SK-N-SH (cell line): ENCODE measurements at regions not wholly inside any gene's neighbourhood (a gene's known extent, or its start where the extent isn't known, plus 50 kb on each side); places are given as distances from the start of the nearest gene placed in this dataset.
"Not testable (repeated sequence)": the region's sequence is repeated elsewhere in the genome, so short reads cannot be mapped to it uniquely, and the experiment has no call there.

Experiments
- CHD2 ChIP-seq: fragments of 150-350 bp; IDR thresholded peaks from 2 replicates; pipeline ENCODE4 v1.6.1; 2018; ENCODE audit warnings: low read length; ENCODE audit not compliant: partially characterized antibody
- EP300 ChIP-seq, 2 experiments: IDR thresholded peaks; 2 replicates each; pipeline versions ENCODE4 v1.4.0 to v1.6.1; 2012; ENCODE audit warnings: borderline replicate concordance in 1 of 2, low read depth in 1 of 2, low read length in 1 of 2
- GABPA ChIP-seq: IDR thresholded peaks from 2 replicates; pipeline ENCODE4 v1.4.0; 2012; ENCODE audit warnings: low read depth, mild to moderate bottlenecking
- JUND ChIP-seq: IDR thresholded peaks from 2 replicates; pipeline ENCODE4 v1.4.0; 2012
- MXI1 ChIP-seq: IDR thresholded peaks from 2 replicates; pipeline ENCODE4 v1.6.1; 2012; ENCODE audit warnings: mild to moderate bottlenecking, low read depth, low read length, improper control_type of control experiment
- POLR2AphosphoS5 ChIP-seq: IDR thresholded peaks from 2 replicates; pipeline ENCODE4 v1.6.1; 2012; ENCODE audit warnings: low read depth, low read length
- RCOR1 ChIP-seq: fragments of 150-350 bp; IDR thresholded peaks from 2 replicates; pipeline ENCODE4 v1.6.1; 2017; ENCODE audit warnings: antibody characterized with exemption, low read length
- RFX5 ChIP-seq: IDR thresholded peaks from 2 replicates; pipeline ENCODE4 v1.6.1; 2012; ENCODE audit warnings: mild to moderate bottlenecking, improper control_type of control experiment, low read length
- SMC3 ChIP-seq: IDR thresholded peaks from 2 replicates; pipeline ENCODE4 v1.6.1; 2012; ENCODE audit warnings: low read depth, low read length, improper control_type of control experiment
- TAF1 ChIP-seq: IDR thresholded peaks from 2 replicates; pipeline ENCODE4 v1.6.1; 2012; ENCODE audit warnings: low read depth, mild to moderate bottlenecking, low read length, moderate library complexity, borderline replicate concordance
- TF ChIP-seq, protein P1 (sequence below): fragments of 200-600 bp; sonication (generic); IDR thresholded peaks from 2 replicates; pipeline ENCODE4 v1.6.1; 2017; ENCODE audit warnings: antibody characterized with exemption, mild to moderate bottlenecking, moderate library complexity
- TF ChIP-seq, protein P2 (sequence below): fragments of 150-350 bp; IDR thresholded peaks from 2 replicates; pipeline ENCODE4 v1.6.1; 2017; ENCODE audit warnings: antibody characterized with exemption, low read length, low read depth, borderline replicate concordance
- TF ChIP-seq, protein P3 (sequence below): IDR thresholded peaks from 2 replicates; pipeline ENCODE4 v1.4.0; 2012; ENCODE audit warnings: low read depth
- TF ChIP-seq, protein P4 (sequence below): IDR thresholded peaks from 2 replicates; pipeline ENCODE4 v1.4.0; 2012; ENCODE audit warnings: low read depth, borderline replicate concordance

DNA sequence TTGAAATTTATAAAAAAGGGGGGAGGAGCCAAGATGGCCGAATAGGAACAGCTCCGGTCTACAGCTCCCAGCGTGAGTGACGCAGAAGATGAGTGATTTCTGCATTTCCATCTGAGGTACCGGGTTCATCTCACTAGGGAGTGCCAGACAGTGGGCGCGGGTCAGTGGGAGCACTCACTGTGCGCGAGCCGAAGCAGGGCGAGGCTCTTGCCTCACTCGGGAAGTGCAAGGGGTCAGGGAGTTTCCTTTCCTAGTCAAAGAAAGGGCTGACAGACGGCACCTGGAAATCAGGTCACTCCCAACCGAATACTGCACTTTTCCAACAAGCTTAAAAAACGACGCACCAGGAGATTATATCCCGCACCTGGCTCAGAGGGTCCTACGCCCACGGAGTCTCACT lies 364.4 kb downstream of the BCL11A start:
- TF ChIP-seq RFX5; CHD2; MXI1; SMC3; RCOR1; EP300 (IDR thresholded peaks at IDR 0.05; ENCODE audit: borderline replicate concordance in 1 of 2, low read depth in 1 of 2, low read length in 1 of 2); TAF1; POLR2AphosphoS5; JUND; GABPA: not testable (repeated sequence)
- TF ChIP-seq, protein P1, sequence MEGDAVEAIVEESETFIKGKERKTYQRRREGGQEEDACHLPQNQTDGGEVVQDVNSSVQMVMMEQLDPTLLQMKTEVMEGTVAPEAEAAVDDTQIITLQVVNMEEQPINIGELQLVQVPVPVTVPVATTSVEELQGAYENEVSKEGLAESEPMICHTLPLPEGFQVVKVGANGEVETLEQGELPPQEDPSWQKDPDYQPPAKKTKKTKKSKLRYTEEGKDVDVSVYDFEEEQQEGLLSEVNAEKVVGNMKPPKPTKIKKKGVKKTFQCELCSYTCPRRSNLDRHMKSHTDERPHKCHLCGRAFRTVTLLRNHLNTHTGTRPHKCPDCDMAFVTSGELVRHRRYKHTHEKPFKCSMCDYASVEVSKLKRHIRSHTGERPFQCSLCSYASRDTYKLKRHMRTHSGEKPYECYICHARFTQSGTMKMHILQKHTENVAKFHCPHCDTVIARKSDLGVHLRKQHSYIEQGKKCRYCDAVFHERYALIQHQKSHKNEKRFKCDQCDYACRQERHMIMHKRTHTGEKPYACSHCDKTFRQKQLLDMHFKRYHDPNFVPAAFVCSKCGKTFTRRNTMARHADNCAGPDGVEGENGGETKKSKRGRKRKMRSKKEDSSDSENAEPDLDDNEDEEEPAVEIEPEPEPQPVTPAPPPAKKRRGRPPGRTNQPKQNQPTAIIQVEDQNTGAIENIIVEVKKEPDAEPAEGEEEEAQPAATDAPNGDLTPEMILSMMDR, result not testable (repeated sequence)
- TF ChIP-seq, protein P2, sequence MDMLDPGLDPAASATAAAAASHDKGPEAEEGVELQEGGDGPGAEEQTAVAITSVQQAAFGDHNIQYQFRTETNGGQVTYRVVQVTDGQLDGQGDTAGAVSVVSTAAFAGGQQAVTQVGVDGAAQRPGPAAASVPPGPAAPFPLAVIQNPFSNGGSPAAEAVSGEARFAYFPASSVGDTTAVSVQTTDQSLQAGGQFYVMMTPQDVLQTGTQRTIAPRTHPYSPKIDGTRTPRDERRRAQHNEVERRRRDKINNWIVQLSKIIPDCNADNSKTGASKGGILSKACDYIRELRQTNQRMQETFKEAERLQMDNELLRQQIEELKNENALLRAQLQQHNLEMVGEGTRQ, result not testable (repeated sequence)
- TF ChIP-seq, protein P3, sequence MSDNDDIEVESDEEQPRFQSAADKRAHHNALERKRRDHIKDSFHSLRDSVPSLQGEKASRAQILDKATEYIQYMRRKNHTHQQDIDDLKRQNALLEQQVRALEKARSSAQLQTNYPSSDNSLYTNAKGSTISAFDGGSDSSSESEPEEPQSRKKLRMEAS, result not testable (repeated sequence)
- TF ChIP-seq, protein P4, sequence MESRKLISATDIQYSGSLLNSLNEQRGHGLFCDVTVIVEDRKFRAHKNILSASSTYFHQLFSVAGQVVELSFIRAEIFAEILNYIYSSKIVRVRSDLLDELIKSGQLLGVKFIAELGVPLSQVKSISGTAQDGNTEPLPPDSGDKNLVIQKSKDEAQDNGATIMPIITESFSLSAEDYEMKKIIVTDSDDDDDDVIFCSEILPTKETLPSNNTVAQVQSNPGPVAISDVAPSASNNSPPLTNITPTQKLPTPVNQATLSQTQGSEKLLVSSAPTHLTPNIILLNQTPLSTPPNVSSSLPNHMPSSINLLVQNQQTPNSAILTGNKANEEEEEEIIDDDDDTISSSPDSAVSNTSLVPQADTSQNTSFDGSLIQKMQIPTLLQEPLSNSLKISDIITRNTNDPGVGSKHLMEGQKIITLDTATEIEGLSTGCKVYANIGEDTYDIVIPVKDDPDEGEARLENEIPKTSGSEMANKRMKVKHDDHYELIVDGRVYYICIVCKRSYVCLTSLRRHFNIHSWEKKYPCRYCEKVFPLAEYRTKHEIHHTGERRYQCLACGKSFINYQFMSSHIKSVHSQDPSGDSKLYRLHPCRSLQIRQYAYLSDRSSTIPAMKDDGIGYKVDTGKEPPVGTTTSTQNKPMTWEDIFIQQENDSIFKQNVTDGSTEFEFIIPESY, result not testable (repeated sequence)
